ENCODE measurements at regions not wholly inside any gene's neighbourhood (a gene's known extent, or its start where the extent isn't known, plus 50 kb on each side); places are given as distances from the start of the nearest gene placed in this dataset.

DNA sequence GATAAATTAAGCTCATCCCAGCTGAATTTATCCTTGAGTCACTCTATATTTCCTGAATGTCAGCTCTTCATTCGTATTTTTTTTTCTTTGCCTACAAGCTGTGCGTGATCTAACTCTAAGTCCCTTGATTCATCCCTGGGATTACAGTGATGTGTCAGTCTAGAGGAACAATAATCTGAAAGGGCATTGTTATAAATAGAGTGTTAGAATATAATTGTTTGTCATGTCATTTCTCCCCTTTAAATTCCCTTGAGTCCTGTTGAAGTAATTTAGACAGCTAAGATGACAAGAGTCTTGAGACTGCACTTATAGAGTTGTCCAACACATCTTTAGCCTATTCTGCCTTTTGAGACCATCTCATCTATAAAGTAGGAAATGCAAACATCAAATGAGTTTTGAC lies 621.8 kb downstream of the ZIC1 start:
- TF ChIP-seq, protein P1, sequence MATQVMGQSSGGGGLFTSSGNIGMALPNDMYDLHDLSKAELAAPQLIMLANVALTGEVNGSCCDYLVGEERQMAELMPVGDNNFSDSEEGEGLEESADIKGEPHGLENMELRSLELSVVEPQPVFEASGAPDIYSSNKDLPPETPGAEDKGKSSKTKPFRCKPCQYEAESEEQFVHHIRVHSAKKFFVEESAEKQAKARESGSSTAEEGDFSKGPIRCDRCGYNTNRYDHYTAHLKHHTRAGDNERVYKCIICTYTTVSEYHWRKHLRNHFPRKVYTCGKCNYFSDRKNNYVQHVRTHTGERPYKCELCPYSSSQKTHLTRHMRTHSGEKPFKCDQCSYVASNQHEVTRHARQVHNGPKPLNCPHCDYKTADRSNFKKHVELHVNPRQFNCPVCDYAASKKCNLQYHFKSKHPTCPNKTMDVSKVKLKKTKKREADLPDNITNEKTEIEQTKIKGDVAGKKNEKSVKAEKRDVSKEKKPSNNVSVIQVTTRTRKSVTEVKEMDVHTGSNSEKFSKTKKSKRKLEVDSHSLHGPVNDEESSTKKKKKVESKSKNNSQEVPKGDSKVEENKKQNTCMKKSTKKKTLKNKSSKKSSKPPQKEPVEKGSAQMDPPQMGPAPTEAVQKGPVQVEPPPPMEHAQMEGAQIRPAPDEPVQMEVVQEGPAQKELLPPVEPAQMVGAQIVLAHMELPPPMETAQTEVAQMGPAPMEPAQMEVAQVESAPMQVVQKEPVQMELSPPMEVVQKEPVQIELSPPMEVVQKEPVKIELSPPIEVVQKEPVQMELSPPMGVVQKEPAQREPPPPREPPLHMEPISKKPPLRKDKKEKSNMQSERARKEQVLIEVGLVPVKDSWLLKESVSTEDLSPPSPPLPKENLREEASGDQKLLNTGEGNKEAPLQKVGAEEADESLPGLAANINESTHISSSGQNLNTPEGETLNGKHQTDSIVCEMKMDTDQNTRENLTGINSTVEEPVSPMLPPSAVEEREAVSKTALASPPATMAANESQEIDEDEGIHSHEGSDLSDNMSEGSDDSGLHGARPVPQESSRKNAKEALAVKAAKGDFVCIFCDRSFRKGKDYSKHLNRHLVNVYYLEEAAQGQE (IDR thresholded peaks at IDR 0.05; ENCODE audit: low read depth, low read length), result no peak
- no peak for TF ChIP-seq ESRRA (IDR thresholded peaks at IDR 0.05; ENCODE audit: low read length)
- no peak for TF ChIP-seq EZH2 (IDR thresholded peaks at IDR 0.05; ENCODE audit: borderline replicate concordance, control insufficient read depth, low read depth, low read length)
- no peak for TF ChIP-seq SRF (IDR thresholded peaks at IDR 0.05; ENCODE audit: low read depth in 2 of 2, low read length in 2 of 2)
- TF ChIP-seq, protein P2, sequence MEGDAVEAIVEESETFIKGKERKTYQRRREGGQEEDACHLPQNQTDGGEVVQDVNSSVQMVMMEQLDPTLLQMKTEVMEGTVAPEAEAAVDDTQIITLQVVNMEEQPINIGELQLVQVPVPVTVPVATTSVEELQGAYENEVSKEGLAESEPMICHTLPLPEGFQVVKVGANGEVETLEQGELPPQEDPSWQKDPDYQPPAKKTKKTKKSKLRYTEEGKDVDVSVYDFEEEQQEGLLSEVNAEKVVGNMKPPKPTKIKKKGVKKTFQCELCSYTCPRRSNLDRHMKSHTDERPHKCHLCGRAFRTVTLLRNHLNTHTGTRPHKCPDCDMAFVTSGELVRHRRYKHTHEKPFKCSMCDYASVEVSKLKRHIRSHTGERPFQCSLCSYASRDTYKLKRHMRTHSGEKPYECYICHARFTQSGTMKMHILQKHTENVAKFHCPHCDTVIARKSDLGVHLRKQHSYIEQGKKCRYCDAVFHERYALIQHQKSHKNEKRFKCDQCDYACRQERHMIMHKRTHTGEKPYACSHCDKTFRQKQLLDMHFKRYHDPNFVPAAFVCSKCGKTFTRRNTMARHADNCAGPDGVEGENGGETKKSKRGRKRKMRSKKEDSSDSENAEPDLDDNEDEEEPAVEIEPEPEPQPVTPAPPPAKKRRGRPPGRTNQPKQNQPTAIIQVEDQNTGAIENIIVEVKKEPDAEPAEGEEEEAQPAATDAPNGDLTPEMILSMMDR (IDR thresholded peaks at IDR 0.05 in 2 of 3, conservative IDR thresholded peaks at IDR 0.05 in 1 of 3; ENCODE audit: control insufficient read depth in 2 of 3, extremely low read depth in 1 of 3, insufficient read depth in 1 of 3, low read depth in 3 of 3, low read length in 3 of 3), result no peak
- TF ChIP-seq ZSCAN29 (IDR thresholded peaks at IDR 0.05), result no peak
- no peak for TF ChIP-seq POLR2A (IDR thresholded peaks at IDR 0.05; ENCODE audit: low read depth, low read length)
- no peak for TF ChIP-seq EP300 (IDR thresholded peaks at IDR 0.05; ENCODE audit: borderline replicate concordance in 1 of 2, control insufficient read depth in 1 of 2, low read depth in 2 of 2, low read length in 2 of 2)
- TF ChIP-seq ATF7 (IDR thresholded peaks at IDR 0.05; ENCODE audit: low read depth), result no peak
- TF ChIP-seq, protein P3, sequence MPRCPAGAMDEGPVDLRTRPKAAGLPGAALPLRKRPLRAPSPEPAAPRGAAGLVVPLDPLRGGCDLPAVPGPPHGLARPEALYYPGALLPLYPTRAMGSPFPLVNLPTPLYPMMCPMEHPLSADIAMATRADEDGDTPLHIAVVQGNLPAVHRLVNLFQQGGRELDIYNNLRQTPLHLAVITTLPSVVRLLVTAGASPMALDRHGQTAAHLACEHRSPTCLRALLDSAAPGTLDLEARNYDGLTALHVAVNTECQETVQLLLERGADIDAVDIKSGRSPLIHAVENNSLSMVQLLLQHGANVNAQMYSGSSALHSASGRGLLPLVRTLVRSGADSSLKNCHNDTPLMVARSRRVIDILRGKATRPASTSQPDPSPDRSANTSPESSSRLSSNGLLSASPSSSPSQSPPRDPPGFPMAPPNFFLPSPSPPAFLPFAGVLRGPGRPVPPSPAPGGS (IDR thresholded peaks at IDR 0.05; ENCODE audit: borderline replicate concordance, insufficient read depth, low read depth, low read length, poor library complexity, severe bottlenecking), result no peak
- TF ChIP-seq EED (IDR thresholded peaks at IDR 0.05; ENCODE audit: low read depth), result no peak
